ENCODE measurements at regions not wholly inside any gene's neighbourhood (a gene's known extent, or its start where the extent isn't known, plus 50 kb on each side); places are given as distances from the start of the nearest gene placed in this dataset.

DNA sequence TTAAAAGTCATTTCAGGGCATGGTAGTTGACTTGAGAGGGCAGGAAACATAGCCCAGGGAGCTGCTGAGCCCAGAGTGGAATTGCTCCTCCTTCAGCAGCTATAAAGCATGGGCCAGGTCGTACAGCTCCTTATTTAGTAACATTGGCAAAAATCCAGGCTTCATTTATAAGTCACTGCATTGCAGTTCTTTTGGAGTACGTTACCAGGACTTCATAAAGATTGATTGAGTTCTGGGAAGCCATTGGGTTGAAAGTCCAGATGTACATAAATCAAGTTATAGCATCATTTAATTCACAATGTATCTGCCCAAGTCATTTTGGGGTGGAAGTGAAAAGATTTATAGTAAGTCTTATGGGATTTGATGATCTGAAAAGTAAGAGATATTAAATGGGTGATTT, 53.0 kb upstream of the ANKEF1 start:
- no peak for DNase-seq (ENCODE audit: low spot score)

DNA sequence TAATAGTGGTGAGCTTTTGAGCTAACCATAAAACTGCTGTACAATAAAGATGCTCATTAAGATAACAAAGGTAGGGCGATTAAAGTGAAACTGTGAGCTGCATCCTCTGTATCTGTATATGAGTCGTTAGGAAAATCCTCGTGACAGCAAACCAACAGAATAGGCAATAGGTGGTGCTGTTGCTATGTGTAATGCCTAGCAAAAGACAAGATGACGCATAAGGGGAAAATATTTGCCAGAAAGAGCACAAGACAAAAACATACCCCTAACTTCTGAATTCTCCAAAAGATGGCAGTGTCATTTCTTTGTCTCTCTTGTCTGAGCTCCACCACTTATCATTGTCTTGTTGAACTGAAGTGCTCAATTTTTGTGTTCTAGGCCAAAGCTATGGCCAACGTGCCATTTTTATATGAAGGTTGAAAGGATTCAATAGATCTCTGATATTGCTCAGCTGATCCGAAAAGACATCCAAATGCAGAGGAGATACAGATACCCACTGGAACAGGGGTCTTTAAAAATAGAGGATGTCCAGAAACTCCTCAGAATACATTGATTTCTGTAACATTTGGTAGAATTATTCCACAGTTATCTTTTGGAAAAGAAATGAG, 56.3 kb upstream of the ANKEF1 start:
- DNase-seq (ENCODE audit: low spot score) = peak; percentile 91

- DNase-seq (ENCODE audit: low spot score) = no peak
Measured at GRCh38 chr20:9977629-9978028, 57.2 kb upstream of the ANKEF1 start.

GRCh38 chr20:9974324-9974723, 60.5 kb upstream of the ANKEF1 start:
- DNase-seq (ENCODE audit: low spot score) = no peak

GRCh38 chr20:9971746-9972145, 63.0 kb upstream of the ANKEF1 start:
- DNase-seq (ENCODE audit: low spot score) = no peak

- no peak for DNase-seq (ENCODE audit: low spot score)
Measured at GRCh38 chr20:9969626-9970025, 65.2 kb upstream of the ANKEF1 start.

- no peak for DNase-seq (ENCODE audit: low spot score)
Measured at GRCh38 chr20:9968015-9968414, 66.8 kb upstream of the ANKEF1 start.

DNA sequence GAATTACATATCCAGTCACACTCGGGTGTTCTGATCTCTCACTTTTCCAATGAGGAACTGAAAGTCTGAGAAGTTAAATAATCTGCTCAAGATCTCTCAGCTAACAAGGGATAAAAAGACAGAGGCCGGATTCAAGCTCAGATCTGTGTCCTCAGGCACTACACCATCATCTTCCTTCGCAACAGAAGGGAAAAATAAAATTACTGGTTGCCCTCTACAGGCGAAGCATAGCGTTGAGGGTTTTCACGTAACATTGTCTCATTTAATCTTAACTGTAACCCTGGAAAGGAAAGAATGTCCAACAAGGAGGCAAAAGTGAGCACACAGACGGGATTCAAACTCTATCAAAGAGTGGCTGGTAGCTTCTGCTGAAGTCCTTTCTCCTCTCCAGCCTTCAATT, 67.8 kb upstream of the ANKEF1 start:
- peak; percentile 38 for DNase-seq (ENCODE audit: low spot score)

DNA sequence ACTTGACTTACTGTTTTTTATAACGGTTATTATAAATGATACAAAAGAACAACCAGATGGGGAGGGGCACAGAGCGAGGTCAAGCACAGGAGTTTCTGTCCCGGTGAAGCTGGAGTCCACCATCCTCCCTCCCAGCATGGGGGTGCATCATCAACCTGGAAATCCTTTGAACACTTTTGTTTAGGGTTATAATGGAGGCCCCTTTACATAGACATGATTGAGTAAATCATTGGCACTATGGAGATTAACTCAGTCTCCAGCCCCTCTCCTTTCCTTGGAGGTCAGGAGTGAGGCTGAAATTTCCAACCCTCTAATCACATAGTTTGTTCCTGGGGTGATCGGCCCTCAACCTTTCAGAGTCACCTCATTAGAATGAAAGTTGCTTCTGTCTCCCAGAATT, 71.8 kb upstream of the ANKEF1 start:
- DNase-seq (ENCODE audit: low spot score) = no peak

DNA sequence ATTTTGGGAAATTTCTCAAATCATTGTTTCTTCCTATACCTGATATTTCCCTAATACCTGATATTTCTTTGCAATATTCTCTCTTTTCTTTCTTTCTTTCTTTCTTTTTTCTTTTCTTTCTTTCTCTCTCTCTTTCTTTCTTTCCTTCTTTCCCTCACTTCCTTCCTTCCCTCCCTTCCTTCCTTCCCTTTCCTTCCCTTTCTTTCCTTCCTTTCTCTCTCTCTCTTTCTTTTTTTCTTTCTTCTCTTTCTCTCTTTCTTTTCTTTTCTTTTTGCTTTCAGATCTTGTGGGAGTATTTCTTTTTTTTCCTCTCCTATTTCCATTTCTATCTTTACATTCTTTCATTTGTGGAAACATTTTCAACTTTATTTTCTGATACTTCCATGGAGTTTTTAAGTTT, 76.1 kb upstream of the ANKEF1 start:
- no peak for DNase-seq (ENCODE audit: low spot score)

- DNase-seq (ENCODE audit: low spot score) = peak; percentile 80
Measured at GRCh38 chr20:9955646-9956045, 79.1 kb upstream of the ANKEF1 start.

- DNase-seq (ENCODE audit: low spot score) = peak; percentile 11
Measured at GRCh38 chr20:9949563-9949962, 85.2 kb upstream of the ANKEF1 start.

GRCh38 chr20:9945408-9945807, 89.4 kb upstream of the ANKEF1 start:
- peak; percentile 85 for DNase-seq (ENCODE audit: low spot score)

- no peak for DNase-seq (ENCODE audit: low spot score)
Measured at GRCh38 chr20:9942736-9943135, 92.1 kb upstream of the ANKEF1 start.

- no peak for DNase-seq (ENCODE audit: low spot score)
Measured at GRCh38 chr20:9940329-9940728, 94.5 kb upstream of the ANKEF1 start.

DNA sequence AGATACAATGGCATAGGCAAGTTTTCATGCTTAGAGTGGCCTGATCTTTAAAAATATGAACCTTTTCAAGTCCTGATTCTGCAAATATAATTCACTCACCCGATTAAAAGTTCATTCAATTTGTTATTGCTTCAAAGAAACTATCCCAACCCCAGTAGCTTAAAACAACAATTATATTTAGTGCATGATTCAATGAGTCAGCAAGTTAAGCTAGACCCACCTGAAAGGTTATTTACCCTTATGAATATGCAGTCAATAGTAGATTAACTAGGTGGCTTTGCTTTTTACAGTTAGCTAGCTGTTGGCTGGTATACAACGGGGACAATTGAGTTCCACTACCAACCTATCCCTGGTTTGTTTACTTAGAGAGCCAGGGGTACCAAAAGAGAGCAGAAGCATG, 95.6 kb upstream of the ANKEF1 start:
- no peak for DNase-seq (ENCODE audit: low spot score)

DNA sequence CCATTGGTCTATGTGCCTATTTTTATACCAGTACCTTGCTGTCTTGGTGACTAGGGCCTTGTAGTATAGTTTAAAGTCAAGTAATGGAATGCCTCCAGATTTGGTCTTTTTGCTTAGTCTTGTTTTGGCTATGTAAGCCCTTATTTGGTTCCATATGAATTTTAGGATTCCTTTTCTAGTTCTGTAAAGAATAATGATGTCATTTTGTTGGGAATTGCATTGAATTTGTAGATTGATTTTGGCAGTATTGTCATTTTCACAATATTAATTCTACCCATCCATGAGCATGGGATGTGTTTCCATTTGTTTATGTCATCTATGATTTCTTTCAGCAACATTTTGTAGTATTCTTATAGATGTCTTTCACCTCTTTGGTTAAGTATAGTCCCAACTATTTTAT, 96.4 kb upstream of the PAK5 start:
- no peak for DNase-seq (ENCODE audit: low spot score)

DNA sequence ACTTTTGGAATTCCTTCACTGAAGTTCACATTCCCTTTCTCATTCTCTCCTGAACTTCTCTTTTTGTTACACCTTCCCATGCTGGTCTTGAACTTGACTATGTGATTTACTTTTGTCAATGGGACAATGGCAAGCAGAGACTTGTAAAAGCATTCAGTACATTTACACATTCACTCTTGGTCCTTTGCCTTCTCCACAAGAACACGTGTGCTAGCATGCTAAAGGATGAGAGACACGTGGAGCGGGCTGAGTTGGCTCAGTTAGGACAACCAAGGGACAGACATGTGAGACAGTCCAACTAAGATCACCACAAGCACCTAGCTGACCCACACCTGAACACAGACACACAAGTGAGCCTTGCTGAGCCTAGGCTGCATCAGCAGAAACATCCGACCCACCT, 91.3 kb upstream of the PAK5 start:
- no peak for DNase-seq (ENCODE audit: low spot score)

GRCh38 chr20:9928955-9929354, 90.1 kb upstream of the PAK5 start:
- DNase-seq (ENCODE audit: low spot score) = no peak

- DNase-seq (ENCODE audit: low spot score) = no peak
Measured at GRCh38 chr20:9928281-9928737, 89.4 kb upstream of the PAK5 start.

DNA sequence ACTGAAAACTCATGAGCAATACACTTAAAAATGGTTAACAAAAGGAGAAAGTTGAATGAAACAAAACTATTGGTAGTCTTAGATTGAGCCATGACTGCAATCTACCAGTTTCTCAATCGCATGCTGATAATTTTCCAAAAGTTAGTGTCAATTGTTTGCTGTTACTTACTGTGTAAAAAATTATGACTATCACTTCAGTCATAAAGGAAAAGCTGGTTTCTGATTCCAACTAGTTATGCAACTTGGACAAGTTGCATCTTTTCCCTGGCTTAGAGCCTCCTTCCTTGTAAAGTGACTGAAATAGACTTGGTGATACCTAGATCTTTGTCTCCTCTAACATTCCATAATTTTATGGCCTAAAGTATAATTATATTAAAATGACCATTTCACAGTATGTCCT, 88.3 kb upstream of the PAK5 start:
- DNase-seq (ENCODE audit: low spot score) = no peak

GRCh38 chr20:9926476-9926875, 87.6 kb upstream of the PAK5 start:
- no peak for DNase-seq (ENCODE audit: low spot score)

GRCh38 chr20:9926007-9926406, 87.1 kb upstream of the PAK5 start:
- no peak for DNase-seq (ENCODE audit: low spot score)

DNA sequence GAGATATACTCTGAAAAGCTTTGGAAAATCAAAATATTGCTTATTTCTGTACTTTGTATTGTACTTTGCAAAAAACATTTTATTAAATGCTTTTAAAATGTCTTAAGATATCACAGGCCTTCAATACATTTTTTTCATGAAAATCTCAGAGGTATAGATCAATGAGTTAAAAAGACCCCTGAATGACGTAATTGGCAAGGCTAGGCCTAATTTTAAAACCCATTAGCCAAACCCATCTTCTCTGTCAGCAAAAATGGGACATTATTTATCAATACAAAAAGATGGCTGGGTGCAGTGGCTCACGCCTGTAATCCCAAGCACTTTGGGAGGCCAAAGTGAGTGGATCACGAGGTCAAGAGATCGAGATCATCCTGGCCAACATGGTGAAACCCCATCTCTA, 84.8 kb upstream of the PAK5 start:
- DNase-seq (ENCODE audit: low spot score) = no peak

DNA sequence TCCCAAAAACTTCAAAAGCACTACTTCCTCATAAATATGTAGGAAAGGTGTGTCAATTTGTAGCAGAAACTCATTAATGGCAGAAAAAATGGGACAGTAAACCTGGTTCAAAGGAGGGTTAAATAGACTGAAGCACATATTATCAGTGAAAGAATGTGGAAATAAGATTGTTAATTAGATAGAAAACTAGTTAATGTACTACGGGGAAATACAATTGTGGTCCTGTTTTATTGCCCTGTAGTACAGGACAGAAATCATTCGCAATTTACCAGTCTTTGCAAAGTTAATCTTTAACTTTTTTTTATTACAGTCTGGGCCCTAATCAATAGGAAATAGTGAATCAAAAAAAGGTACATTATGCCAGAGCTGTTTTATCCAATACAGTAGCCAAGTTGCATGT, 82.0 kb upstream of the PAK5 start:
- no peak for DNase-seq (ENCODE audit: low spot score)
